Stomach (tissue), 8 donors: ENCODE measurements at regions not wholly inside any gene's neighbourhood (a gene's known extent, or its start where the extent isn't known, plus 50 kb on each side); places are given as distances from the start of the nearest gene placed in this dataset.

Experiments used
- DNase-seq, 2 donors: peaks; one replicate each; pipeline versions ENCODE4 v3.0.0 to v3.0.0-alpha.2; 2013 to 2019
- H3K27ac ChIP-seq, 5 donors: fragments of 200-600 bp in 4 of 5; sonication (generic) in 4 of 5; one replicate each; pipeline ENCODE4 v1.5.1; 2013 to 2019; ENCODE audit warnings: mild to moderate bottlenecking in 1 of 5, moderate library complexity in 1 of 5
- H3K27me3 ChIP-seq, 3 donors: fragments of 200-600 bp; sonication (generic); one replicate each; pipeline ENCODE4 v1.5.1; 2017 to 2019; ENCODE audit warnings: mixed run types in 1 of 3
- H3K36me3 ChIP-seq, 4 donors: fragments of 200-600 bp; sonication (generic); 1 replicate in 3 of 4; 2 replicates in 1 of 4; pipeline ENCODE4 v1.5.1; 2016 to 2019
- H3K4me1 ChIP-seq, 4 donors: fragments of 200-600 bp; sonication (generic); one replicate each; pipeline ENCODE4 v1.5.1; 2016 to 2019
- H3K4me3 ChIP-seq, 4 donors: fragments of 200-600 bp; sonication (generic) in 3 of 4; one replicate each; pipeline ENCODE4 v1.5.1; 2016 to 2019; ENCODE audit warnings: mild to moderate bottlenecking in 1 of 4
- H3K9me3 ChIP-seq, 4 donors: fragments of 200-600 bp; sonication (generic); one replicate each; pipeline ENCODE4 v1.5.1; 2016 to 2019
- CTCF ChIP-seq, 7 experiments: fragments of 450-650 bp in 4 of 7; fragments of 200-600 bp in 3 of 7; sonication (generic) in 3 of 7; IDR thresholded peaks; one replicate each; pipeline ENCODE4 v1.5.1; 2016 to 2019; ENCODE audit warnings: antibody characterized with exemption in 7 of 7, control low read depth in 2 of 7, mild to moderate bottlenecking in 1 of 7
- EP300 ChIP-seq: sonication (generic); formaldehyde crosslinking; IDR thresholded peaks from one replicate; pipeline ENCODE4 v1.6.1; 2017; ENCODE audit warnings: antibody characterized with exemption
- POLR2A ChIP-seq, 4 donors: fragments of 450-650 bp; IDR thresholded peaks; one replicate each; pipeline ENCODE4 v1.6.1; 2016; ENCODE audit warnings: antibody characterized with exemption in 4 of 4, control low read depth in 2 of 4, mild to moderate bottlenecking in 1 of 4, moderate library complexity in 1 of 4
- POLR2AphosphoS5 ChIP-seq, 3 donors: sonication (generic); formaldehyde crosslinking; IDR thresholded peaks; one replicate each; pipeline ENCODE4 v1.6.1; 2016; ENCODE audit warnings: antibody characterized with exemption in 3 of 3
- WGBS, 5 donors: extraction: QIAGEN DNeasy Blood & Tissue Kit in 3 of 5; methylation state at CpG; one replicate each; pipeline versions ENCODE4 v1.1.5 to v1.1.7; 2013 to 2018; 5-methylcytosine and 5-hydroxymethylcytosine counted together
- intact Hi-C: fragments of 100-400 bp; cut with DNase I; formaldehyde crosslinking; loops from one replicate; pipeline ENCODE4 v1.15.1; 2023; ENCODE audit warnings: low total_unique reads
- donor health status: healthy with polysubstance abuse.
- donor health status: Bipolar disorder and iron deficiency.
- donor health status: healthy.

GRCh38 chr12:93180566-93180965 lies 197.2 kb upstream of the NUDT4 start:
- H3K9me3 ChIP-seq, result no peaks in the 10 kb centered on the region
- peaks cover 5 to 38% (median 30%) of the 10 kb centered on the region in 4 donors for H3K4me1 ChIP-seq
- TF ChIP-seq POLR2A (IDR thresholded peaks at IDR 0.05) (no peak), POLR2AphosphoS5 (IDR thresholded peaks at IDR 0.05) (no peak)
- DNase-seq, result no peak
- H3K27me3 ChIP-seq, result no peaks in the 10 kb centered on the region
- no peaks in the 10 kb centered on the region for H3K36me3 ChIP-seq
- WGBS, 5 donors, result 91 to 99% (median 97%) methylated on average over 2 of the region's 2 CpGs
- peak overlapping the region in 1 of 5 donors; percentile 52 for H3K27ac ChIP-seq
- intact Hi-C loops, result no loop called here
- no peak overlapping the region for H3K4me3 ChIP-seq

- TF ChIP-seq CTCF (IDR thresholded peaks at IDR 0.05), result no peak
- no peak for TF ChIP-seq POLR2AphosphoS5 (IDR thresholded peaks at IDR 0.05)
- no peak for TF ChIP-seq POLR2A (IDR thresholded peaks at IDR 0.05)
- no peak for TF ChIP-seq EP300
- no peak for DNase-seq
- Histone ChIP-seq H3K36me3 (no peaks in the 10 kb centered on the region), H3K27ac (peak overlapping the region in 2 of 5 donors; percentile 35 to 52), H3K9me3 (no peaks in the 10 kb centered on the region), H3K27me3 (no peaks in the 10 kb centered on the region), H3K4me3 (no peak overlapping the region), H3K4me1 (peaks cover 5 to 28% (median 25%) of the 10 kb centered on the region in 4 donors)
- intact Hi-C loops, result no loop called here
- 72 to 83% (median 81%) methylated on average over 4 of the region's 4 CpGs for WGBS, 5 donors
Observed at GRCh38 chr12:93181409-93181965, 196.2 kb upstream of the NUDT4 start.

GRCh38 chr12:93183940-93184671 lies 193.6 kb upstream of the NUDT4 start:
- H3K4me1 ChIP-seq, result peaks cover 5 to 16% (median 12%) of the 10 kb centered on the region in 4 donors
- peak overlapping the region in 4 of 5 donors; percentile 64 to 78 (median 76) for H3K27ac ChIP-seq
- 48 to 68% (median 59%) methylated on average over 5 of the region's 5 CpGs for WGBS, 5 donors
- peak in 1 of 2 donors; percentile 81 for DNase-seq
- no peak overlapping the region for H3K4me3 ChIP-seq
- H3K27me3 ChIP-seq, result no peaks in the 10 kb centered on the region
- TF ChIP-seq POLR2A (IDR thresholded peaks at IDR 0.05) (no peak), CTCF (IDR thresholded peaks at IDR 0.05) (no peak), POLR2AphosphoS5 (IDR thresholded peaks at IDR 0.05) (peak in 2 of 3 donors; percentile 4 to 19)
- no peaks in the 10 kb centered on the region for H3K9me3 ChIP-seq
- no peaks in the 10 kb centered on the region for H3K36me3 ChIP-seq
- intact Hi-C loops, result no loop called here

GRCh38 chr12:93184672-93185368 lies 192.9 kb upstream of the NUDT4 start:
- Histone ChIP-seq H3K27me3 (no peaks in the 10 kb centered on the region), H3K9me3 (no peaks in the 10 kb centered on the region), H3K4me3 (no peak overlapping the region), H3K36me3 (no peaks in the 10 kb centered on the region), H3K4me1 (peaks cover 5 to 16% (median 12%) of the 10 kb centered on the region in 4 donors), H3K27ac (peak overlapping the region in 4 of 5 donors; percentile 64 to 78 (median 76))
- no peak for DNase-seq
- no peak for TF ChIP-seq POLR2A (IDR thresholded peaks at IDR 0.05)
- TF ChIP-seq CTCF (IDR thresholded peaks at IDR 0.05), result no peak
- no peak for TF ChIP-seq EP300
- no peak for TF ChIP-seq POLR2AphosphoS5 (IDR thresholded peaks at IDR 0.05)
- intact Hi-C loops, result no loop called here
- 57 to 79% (median 69%) methylated on average over 2 to 3 of the region's 3 CpGs for WGBS, 5 donors
